ENCODE measurements at regions not wholly inside any gene's neighbourhood (a gene's known extent, or its start where the extent isn't known, plus 50 kb on each side); places are given as distances from the start of the nearest gene placed in this dataset.

- DNase-seq, result no peak
- Histone ChIP-seq H2AFZ (ENCODE audit: low read depth) (no peak overlapping the region), H3F3A (replicated peaks; ENCODE audit: insufficient read depth) (no peaks in the 10 kb centered on the region), H3K4me1 (ENCODE audit: control insufficient read depth in 1 of 2, insufficient read depth in 2 of 2, low read depth in 1 of 2, low read length in 1 of 2) (no peaks in the 10 kb centered on the region), H3K79me2 (ENCODE audit: insufficient read depth) (no peaks in the 10 kb centered on the region), H3K4me3 (ENCODE audit: low read depth in 2 of 2, low read length in 1 of 2) (no peak overlapping the region), H3K4me2 (no peak overlapping the region), H3K9me2 (no peaks in the 10 kb centered on the region), H3K9ac (no peak overlapping the region), H3K36me3 (replicated peaks in 1 of 2; ENCODE audit: control insufficient read depth in 1 of 2, insufficient read depth in 2 of 2, low read length in 1 of 2) (no peaks in the 10 kb centered on the region), H3K9me3 (no peaks in the 10 kb centered on the region), H3K27ac (ENCODE audit: low read depth in 2 of 2, low read length in 1 of 2) (no peak overlapping the region), H4K20me1 (ENCODE audit: insufficient read depth) (no peaks in the 10 kb centered on the region), H3K27me3 (ENCODE audit: insufficient read depth) (no peaks in the 10 kb centered on the region)
- ChIA-PET CTCF (no interaction called here), POLR2A (no interaction called here)
- 52% methylated on average over 3 of the region's 3 CpGs for WGBS (ENCODE audit: low lambda C conversion rate)
- TF ChIP-seq TEAD4 (IDR thresholded peaks at IDR 0.05; ENCODE audit: borderline replicate concordance, insufficient read depth) (no peak), EP300 (IDR thresholded peaks at IDR 0.05; ENCODE audit: borderline replicate concordance in 1 of 2, low read depth in 1 of 2, low read length in 1 of 2) (no peak), REST (IDR thresholded peaks at IDR 0.05; ENCODE audit: low read depth, low read length) (no peak), RXRA (IDR thresholded peaks at IDR 0.05; ENCODE audit: borderline replicate concordance, low read depth) (no peak)
Observed at GRCh38 chr11:92720385-92720784, 249.1 kb upstream of the MTNR1B start.

- Histone ChIP-seq H3K4me1 (ENCODE audit: control insufficient read depth in 1 of 2, insufficient read depth in 2 of 2, low read depth in 1 of 2, low read length in 1 of 2) (no peaks in the 10 kb centered on the region), H2AFZ (ENCODE audit: low read depth) (no peak overlapping the region), H3K36me3 (replicated peaks in 1 of 2; ENCODE audit: control insufficient read depth in 1 of 2, insufficient read depth in 2 of 2, low read length in 1 of 2) (no peaks in the 10 kb centered on the region), H3K9me3 (no peaks in the 10 kb centered on the region), H3F3A (replicated peaks; ENCODE audit: insufficient read depth) (no peaks in the 10 kb centered on the region), H3K27me3 (ENCODE audit: insufficient read depth) (no peaks in the 10 kb centered on the region), H3K4me2 (no peak overlapping the region), H3K79me2 (ENCODE audit: insufficient read depth) (no peaks in the 10 kb centered on the region), H3K27ac (ENCODE audit: low read depth in 2 of 2, low read length in 1 of 2) (no peak overlapping the region), H4K20me1 (ENCODE audit: insufficient read depth) (no peaks in the 10 kb centered on the region), H3K9me2 (no peaks in the 10 kb centered on the region), H3K4me3 (ENCODE audit: low read depth in 2 of 2, low read length in 1 of 2) (no peak overlapping the region), H3K9ac (no peak overlapping the region)
- ChIA-PET CTCF (interaction anchor here (0.7 kb wide), 1 partner anchor 21 kb away, joined by 3 read pairs; no protein-coding TSS in a partner anchor), POLR2A (no interaction called here)
- TF ChIP-seq ZBTB33 (IDR thresholded peaks at IDR 0.05; ENCODE audit: borderline replicate concordance, low read depth), result no peak
- no peak for TF ChIP-seq RFX5 (IDR thresholded peaks at IDR 0.05; ENCODE audit: low read length)
- DNase-seq, result no peak
- 96% methylated on average over 1 of the region's 1 CpG for WGBS (ENCODE audit: low lambda C conversion rate)
Observed at GRCh38 chr11:92725352-92725751, 244.1 kb upstream of the MTNR1B start.

Data from SK-N-SH (cell line).